GM21526 (cell line): ENCODE measurements at regions not wholly inside any gene's neighbourhood (a gene's known extent, or its start where the extent isn't known, plus 50 kb on each side); places are given as distances from the start of the nearest gene placed in this dataset.

Experiments used
- ATAC-seq: cut with Tn5 transposase; IDR thresholded peaks from one replicate; pipeline ENCODE4 v1.9.1; 2021; ENCODE audit warnings: moderate library complexity; ENCODE audit not compliant: unreplicated experiment, low FRiP score

DNA sequence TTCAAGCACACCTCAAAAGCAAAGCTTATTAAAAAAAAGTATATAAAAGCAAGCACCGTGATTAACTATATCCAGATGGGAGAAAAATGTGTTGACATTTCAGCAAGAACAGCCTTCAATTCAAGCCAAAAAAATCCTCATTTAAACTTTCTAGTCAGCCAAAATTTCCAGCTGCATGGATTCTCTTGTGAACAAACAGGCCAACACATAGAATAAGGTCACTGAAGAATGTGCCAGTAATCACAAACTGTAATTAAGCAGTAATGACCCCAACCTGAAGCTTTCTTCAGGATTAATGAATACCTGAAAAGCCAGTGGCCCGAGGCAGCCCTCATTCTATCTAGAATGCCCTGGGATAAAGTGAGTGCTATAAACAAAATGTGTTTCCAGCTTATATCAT lies 130.7 kb upstream of the KCNMB2 start:
- no peak for ATAC-seq

DNA sequence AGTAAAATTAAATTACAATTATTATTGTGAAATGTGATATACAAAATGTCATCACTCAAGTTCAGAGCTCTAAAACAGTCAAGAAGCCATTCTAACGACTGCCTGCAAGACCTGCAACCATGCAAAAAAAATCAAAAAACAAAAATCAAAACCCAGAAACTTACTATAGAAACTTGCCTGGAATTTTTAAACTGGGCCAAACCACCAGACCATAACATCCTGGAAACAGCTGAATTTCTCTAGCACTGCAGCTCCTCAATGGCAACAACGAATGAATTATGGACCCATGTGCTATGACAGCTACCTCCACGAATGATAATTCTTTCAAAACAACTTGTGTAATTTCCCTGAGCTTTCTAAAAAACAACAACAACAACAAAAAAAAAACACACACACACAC lies 130.0 kb upstream of the KCNMB2 start:
- no peak for ATAC-seq

DNA sequence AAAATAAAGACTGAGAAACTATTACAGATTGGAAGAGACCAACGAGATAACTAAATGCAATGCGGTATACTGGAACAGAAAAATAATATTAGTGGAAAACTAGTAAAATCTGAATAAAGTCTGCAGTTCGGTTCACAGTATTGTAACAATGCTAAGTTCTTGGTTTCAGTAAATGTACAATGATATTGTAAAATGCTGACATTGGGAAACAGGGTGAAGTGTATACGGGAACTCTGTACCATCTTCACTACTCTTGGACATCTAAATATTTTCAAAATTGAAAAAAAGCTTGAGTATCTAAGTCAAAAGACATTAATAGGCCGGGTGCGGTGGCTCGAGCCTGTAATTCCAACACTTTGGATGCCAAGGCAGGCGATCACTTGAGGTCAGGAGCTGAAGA lies 120.9 kb upstream of the KCNMB2 start:
- ATAC-seq, result no peak

DNA sequence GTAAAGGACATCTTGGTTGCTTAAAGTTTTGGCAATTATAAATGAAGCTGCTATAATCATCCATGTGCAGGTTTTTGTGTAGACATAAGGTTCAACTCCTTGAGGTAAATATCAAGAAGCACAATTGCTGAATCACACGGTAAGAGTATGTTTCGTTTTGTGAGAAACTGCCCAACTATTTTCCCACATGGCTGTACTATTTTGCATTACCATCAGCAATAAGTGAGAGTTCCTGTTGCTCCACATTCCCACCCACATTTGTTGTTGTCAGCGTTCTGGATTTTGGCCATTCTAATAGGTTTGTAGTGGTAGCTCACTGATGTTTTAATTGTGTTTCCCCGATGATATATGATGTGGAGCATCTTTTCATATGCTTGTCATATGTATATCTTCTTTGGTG lies 118.5 kb upstream of the KCNMB2 start:
- ATAC-seq, result no peak

DNA sequence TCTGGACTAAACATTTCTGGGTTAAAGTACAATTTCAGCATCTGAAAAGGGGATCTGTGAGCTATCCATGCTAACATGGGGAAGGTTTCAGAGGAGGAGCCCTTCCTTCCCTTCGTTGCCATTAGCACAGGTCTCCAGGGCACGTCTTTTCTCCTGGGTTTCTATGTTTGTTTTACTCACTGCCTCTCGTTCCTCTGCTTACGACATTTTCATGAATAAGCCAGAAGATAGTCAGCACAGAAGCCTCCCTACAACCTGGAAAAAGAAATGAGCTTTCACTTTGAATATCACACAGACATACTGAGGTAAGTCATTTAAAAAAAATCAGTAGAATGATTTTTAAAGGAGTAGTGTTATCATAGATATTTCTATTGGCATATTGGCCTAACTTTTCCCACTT lies 117.2 kb upstream of the KCNMB2 start:
- no peak for ATAC-seq

DNA sequence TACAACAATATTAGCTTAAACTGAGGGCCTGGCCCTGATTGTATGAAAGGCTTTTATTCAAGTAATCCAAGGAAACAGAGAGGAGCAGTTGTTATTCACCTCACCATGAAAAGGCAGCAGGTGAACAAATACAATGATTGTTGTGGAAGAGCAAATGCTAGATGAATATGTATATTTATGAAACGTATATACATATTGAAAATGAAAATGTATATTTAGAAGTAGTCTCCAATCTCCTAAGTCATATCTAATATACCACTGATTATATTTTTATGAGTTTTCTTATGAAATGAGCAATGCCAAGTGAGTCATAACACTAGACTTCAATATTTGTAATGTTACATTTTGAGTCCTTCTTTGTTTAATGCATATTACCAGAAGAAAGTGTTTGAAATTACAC lies 116.2 kb upstream of the KCNMB2 start:
- ATAC-seq, result no peak

DNA sequence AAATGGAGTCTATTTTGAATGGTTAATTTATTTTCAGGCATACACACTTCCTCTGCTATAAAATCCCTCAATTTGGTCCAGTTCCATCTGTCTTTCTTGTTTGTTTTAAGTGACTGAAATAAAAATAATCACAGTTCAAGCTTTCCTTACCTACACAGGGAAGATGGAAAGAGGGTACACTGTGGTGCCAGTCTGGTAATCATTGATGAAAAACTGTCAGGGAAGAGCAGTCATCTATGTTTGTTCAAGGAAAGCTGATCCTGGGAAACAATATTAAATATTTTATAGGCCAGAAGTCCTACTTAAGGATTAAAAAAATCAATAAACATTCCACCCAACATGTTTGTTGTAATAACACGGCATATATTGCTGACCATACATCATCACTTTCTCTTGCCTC lies 115.2 kb upstream of the KCNMB2 start:
- no peak for ATAC-seq

DNA sequence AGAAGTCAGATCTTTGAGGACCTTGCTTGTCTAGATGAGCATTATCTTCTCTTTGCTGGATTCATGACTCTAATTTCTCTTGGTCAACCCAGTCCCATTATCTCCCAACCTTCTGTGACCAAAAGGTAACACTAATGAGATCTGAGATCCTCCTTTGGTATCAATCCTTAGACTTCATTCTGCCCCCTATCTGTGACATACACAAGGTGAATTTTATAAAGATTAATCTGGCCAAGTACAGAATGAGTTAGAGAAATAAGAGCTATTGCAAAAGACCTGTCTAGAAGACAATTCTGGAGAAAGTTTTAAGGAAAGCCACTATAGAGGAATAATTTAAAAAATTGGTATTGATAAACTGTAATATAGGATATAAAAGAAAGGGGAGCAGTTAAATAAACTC lies 113.8 kb upstream of the KCNMB2 start:
- no peak for ATAC-seq

DNA sequence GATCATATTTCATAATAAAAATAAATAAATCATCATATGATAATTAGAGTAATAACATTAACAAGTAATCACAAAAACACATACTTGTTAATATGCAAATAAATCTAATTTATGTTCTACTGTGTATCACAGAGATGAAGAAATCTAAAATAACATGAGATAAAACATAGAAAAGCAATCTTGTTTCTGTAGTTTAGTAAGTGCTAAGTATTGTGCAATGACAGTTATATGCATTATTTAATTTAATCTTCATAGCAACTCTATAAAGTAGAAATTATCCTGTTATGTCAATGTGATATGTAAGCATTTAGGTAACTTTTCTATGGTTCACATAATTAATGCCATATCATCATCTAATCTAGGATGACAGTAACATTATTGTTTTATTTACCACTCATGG lies 108.2 kb upstream of the KCNMB2 start:
- no peak for ATAC-seq

DNA sequence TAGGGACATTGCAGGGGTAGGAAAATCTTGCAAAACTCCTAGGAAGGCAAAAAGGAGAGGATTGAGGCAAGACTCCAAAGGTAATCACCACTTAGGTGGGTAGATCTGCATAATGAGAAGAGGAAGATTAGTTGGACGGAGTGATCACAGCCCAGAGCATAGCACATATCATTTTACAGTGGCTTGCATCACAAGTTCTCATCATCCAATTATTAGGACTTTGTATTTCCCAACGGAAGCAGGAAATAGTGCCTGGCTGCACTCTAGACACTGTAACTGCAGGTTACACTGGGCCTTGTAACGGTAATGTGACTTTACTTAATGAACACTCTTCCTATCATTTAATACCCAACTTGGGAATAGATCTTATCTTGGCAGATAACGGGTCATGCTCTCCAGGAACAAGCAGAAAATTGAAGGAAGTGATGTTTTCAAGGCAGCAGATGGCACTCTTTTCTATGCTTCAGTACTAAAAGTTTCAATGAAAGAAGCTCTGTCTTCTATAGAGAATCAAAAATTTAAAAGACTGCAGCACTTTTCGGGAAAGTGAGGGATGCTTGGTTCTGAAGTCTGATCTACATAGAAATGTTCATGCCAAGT lies 101.9 kb upstream of the KCNMB2 start:
- no peak for ATAC-seq

DNA sequence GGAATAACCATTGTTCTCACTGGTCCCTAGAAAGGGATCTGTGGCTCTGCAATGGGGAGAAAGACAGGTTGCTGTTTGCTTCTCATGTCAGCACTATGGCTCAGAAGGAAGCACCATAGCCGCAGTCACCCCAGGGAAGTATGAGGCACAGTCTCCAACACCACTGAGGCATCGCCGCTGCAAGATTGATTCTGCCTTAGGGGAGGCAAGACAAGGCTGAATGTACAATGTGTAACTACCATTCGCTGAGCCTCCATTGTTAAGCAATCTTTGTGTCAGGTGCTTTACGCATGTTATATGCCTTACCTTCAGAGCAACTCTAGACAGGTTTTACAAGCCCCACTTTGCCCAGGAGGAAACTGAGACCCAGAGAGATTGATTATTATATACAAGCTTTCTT lies 100.7 kb upstream of the KCNMB2 start:
- ATAC-seq, result no peak

DNA sequence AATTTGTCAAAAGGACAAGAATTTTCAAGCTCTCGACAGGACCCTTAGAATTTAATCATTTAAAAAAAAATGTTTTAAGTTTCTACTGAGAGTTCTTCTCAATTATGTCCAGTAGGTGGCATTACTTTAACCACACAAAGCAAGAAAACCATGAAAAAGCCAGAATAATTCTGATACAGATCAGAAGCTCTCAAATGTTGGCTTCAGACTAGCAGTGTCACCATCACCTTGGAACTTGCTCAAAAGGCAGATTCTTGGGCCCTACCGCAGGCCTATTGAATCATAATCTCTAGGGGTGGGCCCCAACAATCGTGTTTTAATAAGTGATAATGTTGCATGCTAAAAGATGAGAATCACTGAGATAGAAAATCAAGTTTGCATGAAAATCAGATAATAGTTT lies 99.5 kb upstream of the KCNMB2 start:
- no peak for ATAC-seq

DNA sequence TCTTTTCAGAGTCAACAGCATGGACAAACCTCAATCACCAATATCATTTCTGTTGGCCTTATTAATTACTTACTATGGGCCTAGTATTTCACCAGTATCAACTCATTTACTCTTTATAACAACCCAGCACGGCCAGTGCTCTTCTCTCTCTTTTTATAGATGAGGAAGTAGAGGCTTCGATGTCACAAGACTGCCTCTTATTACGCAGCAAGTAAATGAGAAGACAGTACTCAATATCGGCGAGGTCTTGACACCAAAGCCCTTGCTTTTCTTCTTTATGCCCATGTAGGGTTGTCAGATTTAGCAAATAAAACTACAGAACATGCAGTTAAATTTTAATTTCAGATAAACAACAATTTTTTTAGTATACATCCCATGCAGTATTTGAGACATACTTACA lies 99.0 kb upstream of the KCNMB2 start:
- no peak for ATAC-seq

DNA sequence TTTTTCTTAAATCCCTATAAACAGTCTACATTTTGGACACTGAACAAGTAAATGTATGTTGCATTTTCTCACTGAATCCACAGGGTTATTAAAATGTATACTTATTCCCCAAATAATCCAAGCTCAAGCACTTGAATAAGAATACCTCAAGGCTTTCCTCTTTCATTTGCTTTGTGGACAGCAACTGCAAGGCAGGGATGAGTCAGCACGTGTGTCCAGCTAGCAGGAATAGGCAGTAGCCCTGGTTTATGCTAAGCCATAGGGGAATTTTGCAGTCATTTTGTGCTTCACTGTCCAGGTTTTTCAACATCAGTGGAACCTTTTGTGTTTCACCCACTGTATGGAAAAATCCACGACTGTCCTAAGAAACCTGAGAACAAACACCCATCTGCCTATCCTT lies 96.7 kb upstream of the KCNMB2 start:
- ATAC-seq, result no peak

DNA sequence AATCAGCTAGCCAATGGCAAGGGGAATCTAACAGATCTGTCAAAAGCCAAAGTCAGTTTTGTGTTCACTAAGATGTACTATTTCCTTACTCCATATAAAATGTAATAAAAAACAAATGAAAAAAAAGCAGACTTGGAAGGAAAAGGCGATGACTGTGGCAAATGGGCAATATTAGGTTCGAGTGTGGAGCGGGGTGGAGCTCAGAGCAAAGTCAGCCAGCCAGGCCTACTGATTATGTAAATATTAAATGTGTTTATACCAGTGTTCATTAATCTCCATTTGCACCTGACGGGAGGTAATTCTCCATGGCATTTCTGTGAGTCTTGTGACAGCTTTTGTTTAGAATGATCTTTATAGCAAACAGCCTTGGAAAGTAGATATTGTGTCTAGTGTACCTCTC lies 96.2 kb upstream of the KCNMB2 start:
- no peak for ATAC-seq

DNA sequence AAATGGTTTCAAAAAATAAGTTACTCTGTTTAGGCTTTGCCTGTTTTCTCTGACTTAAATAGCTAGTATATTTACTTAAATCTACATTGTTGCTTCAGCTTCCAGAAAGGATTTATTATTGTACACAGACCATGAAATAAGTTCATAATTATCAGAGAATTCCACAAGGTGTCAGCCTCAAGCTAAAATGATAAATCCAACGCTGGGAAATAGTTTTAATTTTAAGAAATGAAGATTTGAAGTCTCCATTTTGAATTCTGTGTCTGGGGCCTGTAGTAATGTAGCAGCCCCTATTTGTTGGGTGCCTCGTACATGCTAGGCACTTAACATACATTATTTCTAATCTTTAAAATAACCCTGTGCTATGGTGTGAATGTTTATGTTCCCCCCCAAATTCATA lies 92.6 kb upstream of the KCNMB2 start:
- ATAC-seq, result no peak

DNA sequence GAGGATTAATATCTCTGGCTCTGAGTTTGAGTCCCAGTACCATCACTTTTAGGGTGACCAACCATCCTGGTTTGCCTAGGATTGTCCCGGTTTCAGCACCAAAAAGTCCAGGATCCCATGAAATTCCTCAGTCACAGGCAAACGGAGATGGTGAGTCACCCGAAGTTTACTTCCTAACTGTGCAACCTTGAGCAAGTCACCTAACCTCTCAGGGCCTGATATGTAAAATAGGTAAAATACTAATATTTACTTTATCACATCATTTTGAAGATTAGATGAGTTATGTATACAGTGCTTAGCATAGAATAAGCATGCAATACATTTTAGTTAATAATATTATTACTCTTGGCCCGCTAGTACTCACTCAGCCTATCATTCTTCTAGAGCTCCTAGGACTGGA lies 91.1 kb upstream of the KCNMB2 start:
- no peak for ATAC-seq

DNA sequence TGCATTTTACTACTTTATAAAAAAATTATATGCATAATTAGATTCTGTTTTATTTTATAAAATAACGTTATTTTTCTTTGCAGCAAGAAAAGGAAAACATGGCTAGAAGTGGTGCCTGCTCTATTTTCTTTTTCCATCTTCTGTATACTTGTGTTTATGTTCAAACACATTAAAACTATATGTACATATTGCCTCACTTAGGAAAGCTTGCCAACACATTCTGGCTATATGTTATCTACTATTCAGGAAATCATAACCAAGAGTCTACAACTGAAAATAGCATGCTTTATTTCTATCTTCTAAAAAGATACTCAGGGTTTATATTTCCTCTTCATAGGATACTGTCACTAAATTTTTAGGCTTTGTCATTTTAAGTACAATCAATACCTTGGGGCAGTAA lies 90.2 kb upstream of the KCNMB2 start:
- no peak for ATAC-seq

DNA sequence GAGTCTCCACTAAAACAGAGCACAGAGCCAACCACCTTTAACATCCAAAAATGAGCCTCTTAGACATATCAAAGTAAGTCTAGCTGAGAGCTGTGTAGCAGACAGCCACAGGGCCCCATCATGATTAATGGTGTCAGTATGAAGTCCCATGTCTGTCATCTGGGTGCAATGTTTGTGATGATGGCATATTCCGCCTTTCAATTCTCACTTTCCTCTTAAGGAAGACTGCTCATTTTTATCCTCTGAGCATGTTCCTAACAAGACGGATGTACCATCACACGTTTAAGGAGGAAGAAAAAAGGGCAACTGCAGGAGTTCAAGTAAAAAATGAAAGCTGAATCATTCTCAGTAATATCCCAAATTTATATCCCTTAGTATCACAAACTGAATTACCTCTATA lies 85.8 kb upstream of the KCNMB2 start:
- ATAC-seq, result no peak

DNA sequence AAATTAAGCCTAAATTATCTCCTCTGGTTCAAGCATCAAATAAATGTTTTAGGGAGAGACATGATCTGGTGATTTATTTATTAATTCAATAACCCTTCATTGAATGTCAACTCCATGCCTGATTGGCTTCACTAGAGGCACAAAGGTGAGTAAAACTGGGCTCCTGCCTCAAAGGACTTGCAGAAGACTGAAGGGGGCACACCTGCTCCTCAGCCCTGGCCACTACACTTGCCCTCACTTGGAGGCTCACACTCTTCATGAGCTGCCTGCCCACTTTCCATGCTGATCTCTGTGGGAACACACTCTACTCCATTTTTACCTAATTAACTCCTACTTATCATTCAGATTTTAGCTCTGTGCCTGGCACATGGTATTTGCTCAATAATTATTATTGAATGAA lies 84.4 kb upstream of the KCNMB2 start:
- ATAC-seq, result no peak

DNA sequence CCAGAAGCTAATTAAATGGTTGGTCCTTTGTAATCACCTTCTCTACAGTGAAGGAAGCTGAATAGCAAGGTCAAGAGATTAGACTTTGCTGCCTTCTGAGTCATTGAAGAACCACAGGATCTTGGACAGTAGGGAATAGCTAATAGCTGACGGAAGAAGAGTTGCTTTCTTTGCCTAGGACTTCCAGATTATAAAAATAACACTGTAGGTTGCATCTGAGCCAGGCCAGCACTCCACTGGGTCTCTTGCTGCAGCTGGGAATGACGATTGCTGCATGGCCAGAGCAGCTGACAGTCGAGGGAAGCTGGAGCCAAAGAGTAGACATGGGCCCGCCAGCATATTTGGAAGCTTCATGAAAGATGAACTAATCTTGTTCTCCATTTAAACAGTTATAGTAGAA lies 81.5 kb upstream of the KCNMB2 start:
- ATAC-seq, result no peak

DNA sequence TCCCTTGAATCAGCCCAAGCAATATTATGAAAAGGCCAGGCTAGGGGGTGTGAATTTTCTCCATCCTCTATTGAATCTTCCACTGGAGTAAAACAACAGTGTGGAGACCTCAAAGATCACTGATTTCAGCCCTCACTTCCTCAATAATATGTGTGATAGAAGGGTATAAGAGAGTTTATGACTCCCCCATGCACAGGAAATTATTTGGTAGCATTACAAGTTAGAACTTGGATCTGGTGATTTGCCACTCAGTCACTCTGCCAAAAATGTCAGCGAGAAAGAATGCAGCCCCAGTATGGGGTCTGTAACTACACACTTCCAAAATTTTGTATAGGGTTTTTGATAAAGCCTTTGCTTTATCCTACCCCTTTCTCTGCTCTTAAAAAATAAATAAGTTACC lies 81.0 kb upstream of the KCNMB2 start:
- ATAC-seq, result no peak

DNA sequence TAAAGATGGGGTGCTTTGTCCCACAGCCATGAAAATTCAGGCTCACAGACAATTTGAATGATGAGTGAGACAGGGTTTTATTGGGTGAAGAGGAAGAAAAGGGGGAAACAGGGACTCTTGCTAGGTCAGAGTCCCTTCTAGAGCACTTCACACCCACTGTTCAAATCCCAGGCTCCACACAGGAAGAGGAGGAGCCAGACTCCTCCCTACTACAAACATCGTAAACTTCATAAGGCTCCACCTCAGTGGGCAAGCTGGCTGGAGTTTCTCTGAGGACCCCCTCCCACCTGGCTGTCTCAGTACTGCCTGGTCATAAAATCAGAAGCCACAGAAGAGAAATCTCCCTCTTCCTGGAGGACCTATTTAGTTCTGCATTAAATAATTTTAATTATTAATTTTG lies 80.3 kb upstream of the KCNMB2 start:
- no peak for ATAC-seq
